GM18861 (cell line): ENCODE measurements at regions not wholly inside any gene's neighbourhood (a gene's known extent, or its start where the extent isn't known, plus 50 kb on each side); places are given as distances from the start of the nearest gene placed in this dataset.
"Not testable (repeated sequence)": the region's sequence is repeated elsewhere in the genome, so short reads cannot be mapped to it uniquely, and the experiment has no call there.

Experiments used
- ATAC-seq: cut with Tn5 transposase; IDR thresholded peaks from one replicate; pipeline ENCODE4 v1.9.1; 2021; ENCODE audit not compliant: unreplicated experiment

DNA sequence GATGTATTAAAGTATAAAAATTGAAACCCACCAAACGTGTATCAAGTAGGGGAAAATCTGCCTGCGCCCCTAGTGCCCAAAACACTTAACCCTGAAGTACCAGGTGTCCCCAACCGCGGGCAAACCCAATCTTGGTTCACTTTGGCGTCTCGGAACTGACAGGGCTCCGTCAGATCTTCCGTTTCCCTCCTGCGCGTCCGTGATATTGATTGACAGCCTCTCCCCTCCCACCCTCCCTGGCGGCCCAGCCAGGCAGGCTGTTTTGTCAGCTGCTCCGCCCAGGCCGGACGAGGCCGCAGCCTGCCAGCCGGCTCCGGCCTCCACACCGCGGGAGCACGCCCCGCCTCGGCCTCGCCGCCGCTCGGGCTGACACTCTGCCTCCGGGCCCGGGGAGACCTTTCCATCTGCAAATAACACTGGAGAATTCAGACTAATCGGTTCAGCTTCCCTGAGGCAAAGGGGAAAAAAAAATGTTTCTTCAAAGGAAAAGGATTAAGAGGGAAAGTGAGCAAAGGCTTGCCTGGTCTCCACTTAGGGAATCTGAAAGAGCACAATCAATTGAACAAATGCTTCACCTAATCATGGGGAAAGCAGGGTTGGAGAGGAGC lies 234.9 kb upstream of the MCHR2 start:
- ATAC-seq: peak; percentile 98

DNA sequence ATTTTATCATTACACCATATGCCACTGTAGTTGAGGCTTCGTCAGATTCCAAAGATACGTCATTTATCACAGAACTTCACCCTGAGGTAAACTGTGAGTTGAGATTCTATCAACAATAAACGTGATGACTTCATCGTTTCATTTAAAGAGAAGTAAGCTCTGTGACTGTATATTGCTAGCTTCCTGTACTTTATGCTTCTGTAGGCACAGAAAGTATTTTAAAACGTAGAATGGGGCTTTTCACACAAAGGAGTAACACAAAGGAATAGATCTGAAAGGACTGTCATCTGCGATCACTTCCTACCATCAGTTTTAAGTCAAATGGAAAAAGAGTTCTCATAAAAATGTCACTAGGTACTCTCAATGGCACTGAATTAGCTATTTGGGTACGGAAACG lies 234.4 kb upstream of the MCHR2 start:
- peak; percentile 10 for ATAC-seq

DNA sequence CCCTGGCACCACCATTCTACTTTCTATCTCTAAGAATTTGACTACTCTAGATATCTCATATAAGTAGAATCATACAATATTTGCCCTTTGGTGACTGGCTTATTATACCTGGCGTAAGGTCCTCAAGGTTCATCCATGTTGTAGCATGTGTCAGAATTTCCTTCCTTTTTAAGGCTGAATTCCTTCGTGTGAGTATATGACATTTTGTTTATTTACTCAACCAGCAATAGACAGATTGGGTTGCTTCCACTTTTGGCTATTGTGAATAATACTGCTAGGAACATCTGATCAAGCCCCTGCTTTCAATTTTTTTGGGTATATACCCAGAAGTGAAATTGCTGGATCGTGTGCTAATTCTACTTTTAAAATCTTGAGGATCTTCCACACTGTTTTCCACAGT lies 232.8 kb upstream of the MCHR2 start:
- ATAC-seq: no peak

DNA sequence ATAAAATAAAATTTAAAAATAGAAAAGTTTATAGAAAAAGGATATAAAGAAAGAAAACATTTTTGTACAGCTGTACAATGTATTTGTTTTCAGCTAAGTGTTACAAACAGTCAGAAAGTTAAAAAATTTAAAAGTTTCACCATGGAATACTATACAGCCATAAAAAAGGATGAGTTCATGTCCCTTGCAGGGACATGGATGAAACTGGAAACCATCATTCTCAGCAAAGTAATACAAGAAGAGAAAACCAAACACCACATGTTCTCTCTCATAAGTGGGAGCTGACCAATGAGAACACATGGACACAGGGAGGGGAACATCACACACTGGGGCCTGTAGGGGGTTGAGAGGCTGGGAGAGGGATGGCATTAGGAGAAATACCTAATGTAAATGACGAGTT lies 229.9 kb upstream of the MCHR2 start:
- not testable (repeated sequence) for ATAC-seq

DNA sequence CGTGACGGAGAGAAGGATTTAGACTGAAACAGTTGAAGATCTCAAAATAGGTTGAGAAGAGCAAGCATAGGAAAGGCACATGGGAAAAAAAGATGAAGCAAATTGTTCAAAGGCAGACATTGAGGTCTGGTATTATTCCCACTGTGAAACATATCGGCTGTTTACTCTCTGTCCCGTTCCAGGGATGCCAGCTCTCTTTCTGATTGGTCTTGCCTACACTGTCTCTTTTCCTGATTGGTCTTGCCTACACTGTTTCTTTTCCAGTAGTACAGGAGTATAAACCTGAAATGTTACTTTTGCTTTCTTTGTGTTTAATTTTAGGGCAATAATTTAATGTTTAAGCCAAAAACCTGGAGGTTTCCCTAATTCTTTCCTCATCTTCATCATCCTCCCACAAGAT lies 226.5 kb upstream of the MCHR2 start:
- ATAC-seq: no peak

DNA sequence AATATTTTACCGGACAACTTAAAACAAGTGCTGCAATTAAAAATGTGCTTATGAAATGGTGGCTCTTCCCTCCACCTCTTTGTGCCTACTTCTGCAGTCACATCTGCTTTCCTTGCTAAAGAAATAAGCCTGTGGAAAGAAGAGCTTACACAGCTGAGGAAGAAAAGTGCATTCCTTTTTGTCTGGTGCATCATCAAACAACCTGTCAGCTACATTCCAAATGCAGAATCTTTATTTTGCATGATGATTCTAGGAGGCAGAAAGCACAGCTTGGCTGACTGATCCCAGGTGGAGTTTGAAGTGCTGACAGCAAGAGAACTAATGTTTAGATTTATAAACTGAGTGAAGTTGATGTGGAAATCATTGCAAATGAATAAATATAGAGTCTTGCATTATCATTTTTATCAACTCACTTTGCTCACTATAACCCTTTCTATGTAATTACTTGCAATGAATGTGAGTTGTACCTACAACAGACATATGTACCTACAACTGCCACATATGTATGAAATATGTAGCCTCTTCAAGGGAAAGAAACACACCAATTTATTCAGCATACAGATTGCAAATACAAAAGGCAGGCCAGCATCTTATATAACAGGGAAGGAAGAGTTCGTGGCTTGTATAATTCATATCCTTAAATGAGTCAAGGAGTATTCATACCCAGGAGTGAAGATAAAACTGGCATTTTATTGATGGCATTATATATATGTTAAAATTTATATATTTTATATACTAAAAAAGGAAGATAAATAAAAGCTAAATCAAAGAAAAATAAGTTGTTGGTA lies 223.4 kb upstream of the MCHR2 start:
- no peak for ATAC-seq

DNA sequence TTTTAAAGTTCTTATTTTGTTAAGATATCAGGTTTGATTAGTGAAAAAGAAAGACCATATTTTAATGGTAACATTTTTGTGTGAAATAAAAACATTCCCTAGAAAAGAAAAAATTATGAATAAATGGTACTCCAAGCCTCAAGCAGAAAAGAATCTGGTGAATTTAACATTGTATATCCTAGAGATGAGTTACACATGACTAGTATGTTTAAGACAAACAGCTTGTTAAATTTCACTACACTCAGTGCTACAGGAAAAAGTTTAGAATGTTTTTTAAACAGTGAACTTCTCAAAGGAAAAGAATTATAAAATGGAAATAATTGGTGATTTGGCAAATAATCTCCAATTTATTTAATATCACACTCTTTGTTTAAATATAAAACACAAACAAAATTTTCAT lies 222.7 kb upstream of the MCHR2 start:
- ATAC-seq: no peak

DNA sequence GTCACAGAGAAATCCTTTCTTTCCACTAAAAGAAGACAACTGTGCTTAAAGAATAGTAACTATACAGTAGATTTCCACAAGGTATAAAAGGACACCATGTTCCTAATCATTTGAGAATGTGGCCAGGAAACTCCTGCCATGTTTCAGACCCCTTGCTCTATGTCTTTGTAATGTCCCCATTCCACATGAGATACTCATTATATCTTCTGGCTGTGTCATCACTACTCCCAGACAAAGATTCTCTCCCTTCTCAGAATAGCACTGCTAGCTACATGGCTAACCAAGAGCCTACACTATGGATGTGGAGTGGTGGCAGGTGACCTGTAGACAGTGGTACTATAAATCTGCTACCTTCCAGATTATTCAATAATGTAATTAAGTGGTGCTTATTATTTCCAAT lies 218.1 kb upstream of the MCHR2 start:
- no peak for ATAC-seq

DNA sequence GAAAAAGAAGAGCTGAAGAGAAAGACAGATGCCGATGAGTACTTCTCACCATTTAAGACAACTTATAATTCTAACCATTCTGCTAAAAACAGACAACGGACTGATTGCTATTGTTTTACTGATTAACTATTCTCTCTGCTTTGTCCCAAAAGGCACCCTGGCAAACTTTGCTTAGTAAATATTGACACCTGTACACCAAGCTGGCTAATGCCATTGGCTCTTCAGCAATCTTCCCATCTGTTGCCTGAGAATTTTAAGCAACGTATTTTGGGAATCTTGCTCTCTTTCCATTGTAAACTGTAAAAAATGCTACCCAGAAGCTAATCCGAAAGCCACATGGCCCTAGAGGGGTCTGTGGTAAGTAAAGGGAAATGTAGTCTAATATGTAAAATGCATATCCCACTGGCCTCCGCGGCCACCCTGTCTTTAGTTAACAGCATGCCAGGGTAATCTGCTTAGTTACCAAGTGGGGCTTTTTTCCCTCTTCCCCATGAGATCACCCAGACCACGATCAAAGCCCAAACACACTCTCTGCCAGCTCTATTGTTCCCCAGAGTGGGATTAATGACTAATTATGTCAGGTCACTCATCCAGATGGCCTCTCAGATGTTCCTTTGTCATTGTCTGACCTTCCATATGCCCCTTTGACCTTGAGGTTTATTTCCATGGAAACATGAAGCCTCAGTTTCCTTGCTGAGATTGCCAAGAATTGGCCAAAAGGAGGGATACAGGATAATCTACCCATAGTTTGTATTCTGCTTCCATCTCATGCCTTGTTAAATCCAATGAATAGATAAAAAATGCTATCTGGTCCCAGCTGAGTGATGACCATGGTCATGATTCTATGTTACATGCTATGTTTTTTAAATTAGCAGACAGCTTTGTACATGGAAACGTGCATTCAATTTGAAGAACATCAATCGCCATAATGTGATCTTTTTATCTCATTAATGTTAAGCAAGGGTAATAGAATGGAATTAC lies 216.4 kb upstream of the MCHR2 start:
- ATAC-seq: no peak

DNA sequence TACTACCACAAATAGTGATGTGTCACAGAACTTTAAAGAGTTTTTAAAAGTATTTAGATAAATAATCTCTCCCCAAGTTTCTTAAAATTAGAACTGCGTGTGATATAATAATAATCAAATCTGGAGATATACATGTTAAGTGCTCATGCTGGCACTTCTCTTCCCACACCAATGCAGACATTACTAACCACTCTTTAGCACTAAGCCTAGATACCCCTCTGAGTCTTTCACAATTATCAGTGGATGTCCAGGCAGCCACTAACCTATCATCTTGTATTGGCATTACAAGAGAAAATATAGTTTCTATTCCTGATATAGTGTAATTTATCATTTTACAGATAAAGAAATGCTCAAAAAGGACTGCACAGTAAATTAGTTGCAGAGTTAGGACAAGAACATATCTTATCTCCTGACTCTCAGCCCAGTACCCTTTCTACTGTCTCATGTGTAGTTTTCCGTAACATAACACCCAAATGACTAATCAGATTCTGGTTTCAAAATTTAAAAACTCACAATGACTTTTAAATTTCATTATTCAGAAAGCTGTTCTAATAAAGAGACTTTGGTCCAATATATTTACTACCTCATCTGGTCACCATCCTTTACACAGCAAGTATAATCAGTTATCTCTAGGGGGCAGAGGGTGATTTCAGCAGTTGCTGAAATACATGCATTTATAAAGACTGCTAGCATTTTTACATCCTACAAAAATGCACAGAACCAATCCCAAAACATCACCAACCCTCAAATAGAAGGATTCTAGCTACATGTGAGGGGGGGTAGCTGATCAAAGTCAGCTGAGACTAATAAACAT lies 215.5 kb upstream of the MCHR2 start:
- no peak for ATAC-seq

DNA sequence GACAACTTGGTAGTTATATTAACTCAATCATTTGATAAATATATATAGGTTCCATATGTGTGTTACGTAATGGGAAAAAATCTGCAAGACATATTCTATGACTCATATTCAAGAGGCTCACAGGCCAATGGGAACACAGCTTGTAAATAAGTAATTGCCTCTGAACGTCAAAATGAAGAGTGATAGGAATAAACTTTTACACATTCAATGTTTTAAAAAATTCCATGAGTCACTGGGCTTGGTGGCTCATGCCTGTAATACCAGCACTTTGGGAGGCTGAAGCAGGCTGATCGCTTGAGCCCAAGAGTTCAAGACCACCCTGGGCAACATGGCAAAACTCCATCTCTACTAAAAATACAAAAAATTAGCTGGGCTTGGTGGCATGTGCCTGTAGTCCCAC lies 209.4 kb upstream of the MCHR2 start:
- ATAC-seq: no peak

DNA sequence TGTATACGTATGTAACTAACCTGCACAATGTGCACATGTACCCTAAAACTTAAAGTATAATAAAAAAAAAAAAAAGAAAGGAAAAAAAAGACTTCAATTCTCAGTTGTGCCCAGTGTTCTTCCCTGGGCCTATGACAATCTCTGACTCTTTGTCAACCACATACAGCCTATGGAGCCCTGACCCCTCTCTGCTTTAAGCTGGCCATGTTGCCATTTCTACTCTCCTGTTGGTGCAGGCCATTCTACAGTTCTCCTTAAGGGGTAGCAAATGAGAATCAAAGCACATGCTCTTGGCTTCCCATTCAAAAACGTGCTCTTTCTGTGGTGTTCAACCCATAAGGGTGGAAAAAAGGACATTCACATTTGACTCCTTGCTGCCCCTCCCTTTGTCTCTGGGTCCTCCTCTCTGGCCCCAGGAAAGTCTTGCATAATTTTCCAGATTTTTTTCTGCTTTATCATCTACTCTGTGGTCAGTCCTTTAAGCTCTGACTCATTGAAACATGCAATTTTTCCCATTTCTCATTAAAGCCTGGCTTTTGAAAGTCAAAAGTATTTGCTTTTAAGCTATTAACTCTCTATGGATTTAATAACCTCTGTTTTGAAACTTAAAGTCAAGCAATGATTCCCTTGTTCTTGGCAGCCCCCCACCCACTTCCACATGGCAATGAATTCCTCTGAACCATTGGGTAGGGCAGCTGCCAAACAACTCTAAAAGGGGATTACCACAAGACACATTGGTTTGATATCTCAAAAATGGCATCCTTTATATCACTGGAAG lies 208.6 kb upstream of the MCHR2 start:
- ATAC-seq: no peak

DNA sequence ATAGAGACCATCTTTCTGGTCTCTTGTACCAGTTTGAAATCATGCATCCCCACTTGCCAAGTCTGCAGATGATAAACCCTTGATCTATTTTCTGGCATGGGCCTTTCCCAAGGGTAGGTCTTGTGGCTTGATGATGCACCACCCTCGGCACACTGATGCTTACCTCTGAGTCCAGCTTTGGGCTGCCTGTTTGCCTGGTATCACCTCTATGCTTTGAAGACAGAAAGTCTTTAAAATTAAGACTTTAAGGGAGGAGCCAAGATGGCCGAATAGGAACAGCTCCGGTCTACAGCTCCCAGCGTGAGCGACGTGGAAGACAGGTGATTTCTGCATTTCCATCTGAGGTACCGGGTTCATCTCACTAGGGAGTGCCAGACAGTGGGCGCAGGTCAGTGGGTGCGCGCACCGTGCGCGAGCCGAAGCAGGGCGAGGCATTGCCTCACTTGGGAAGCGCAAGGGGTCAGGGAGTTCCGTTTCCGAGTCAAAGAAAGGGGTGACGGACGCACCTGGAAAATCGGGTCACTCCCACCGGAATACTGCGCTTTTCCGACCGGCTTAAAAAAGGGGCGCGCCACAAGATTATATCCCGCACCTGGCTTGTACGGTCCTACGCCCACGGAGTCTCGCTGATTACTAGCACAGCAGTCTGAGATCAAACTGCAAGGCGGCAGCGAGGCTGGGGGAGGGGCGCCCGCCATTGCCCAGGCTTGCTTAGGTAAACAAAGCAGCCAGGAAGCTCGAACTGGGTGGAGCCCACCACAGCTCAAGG lies 202.4 kb upstream of the MCHR2 start:
- ATAC-seq: not testable (repeated sequence)

DNA sequence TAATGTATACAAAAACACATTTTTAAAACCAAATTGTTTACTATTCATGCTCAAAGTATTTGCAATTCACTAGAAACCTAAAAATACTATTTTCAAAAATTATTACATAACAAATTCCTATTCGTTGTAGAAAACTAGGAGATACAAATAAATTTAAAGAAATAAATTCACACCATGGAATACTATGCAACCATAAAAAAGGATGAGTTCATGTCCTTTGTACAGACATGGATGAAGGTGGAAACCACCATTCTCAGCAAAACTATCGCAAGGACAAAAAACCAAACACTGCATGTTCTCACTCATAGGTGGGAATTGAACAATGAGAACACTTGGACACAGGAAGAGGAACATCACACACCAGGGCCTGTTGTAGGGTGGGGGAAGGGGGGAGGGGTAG lies 201.2 kb upstream of the MCHR2 start:
- not testable (repeated sequence) for ATAC-seq

DNA sequence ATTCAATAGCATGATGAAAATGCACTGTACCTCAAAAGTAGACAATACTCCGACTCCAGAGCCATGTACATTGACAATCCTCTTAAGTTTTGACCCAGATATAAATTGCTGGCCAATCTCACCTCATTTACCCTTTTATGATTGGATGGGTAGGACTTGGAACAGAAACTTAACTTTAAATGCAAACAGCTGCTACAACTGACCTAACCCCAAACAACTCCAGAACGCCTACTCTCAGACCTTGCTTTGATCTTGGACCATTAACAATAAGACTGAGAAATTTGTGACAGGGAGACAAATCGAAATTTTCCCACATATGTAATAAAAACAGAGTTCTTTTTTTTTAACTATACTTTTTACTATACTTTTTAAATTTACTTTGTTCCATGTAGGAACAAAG lies 200.5 kb upstream of the MCHR2 start:
- no peak for ATAC-seq

DNA sequence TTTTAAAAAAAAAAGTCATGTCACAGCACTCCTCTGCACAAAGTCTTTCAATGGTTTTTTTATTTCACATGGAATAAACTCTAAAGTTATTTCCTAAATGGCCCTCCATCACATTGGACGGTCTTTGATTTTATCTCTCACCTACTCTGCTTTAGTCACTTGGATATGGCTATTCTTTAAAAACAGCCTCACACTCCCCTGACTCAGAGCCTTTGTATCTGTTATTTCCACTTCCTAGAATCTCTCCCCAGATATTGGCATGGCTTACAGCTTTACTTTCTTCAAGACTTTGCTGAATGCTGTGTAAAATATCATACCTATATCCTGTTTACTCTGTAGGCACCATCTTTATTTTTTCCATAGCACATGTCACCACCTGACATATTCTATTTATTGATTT lies 194.7 kb upstream of the MCHR2 start:
- ATAC-seq: no peak

DNA sequence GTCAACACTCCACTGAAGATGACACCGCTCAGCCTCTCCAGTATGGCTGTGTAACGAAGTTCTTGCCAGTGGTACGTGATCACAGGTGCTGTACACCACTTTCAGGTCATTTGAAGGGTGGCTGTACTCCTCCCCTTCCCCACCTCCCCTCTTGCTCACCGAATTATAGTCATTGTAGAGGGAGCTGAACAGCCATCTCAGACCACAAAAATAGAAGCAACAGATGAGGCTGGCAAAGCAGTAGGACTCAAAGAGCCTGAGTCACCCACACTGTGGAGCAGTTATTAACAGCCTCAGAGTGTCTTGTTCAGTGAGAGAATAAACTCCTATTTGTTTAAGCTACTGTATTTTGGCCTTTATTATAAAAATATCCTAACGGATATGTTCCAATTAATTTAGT lies 192.5 kb upstream of the MCHR2 start:
- ATAC-seq: no peak

DNA sequence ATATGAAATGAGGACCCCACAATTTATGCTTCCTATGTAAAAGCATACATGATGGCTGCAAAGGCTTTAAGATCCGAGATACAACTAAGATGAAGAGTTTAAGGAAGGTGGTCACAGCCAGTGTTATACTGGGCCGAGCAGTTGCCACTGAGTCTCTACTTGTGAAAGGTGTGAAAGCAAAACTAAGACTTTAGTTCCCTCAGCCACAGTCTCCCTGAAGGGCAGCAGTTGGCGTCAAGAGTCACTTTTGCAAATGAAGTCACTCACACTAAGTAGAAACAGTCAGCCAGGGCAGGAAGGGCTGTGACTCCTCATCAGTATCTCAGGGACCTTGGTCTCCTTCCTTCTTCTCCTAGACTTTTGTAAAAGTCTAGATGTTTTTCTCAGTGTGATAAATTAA lies 191.6 kb upstream of the MCHR2 start:
- peak; percentile 45 for ATAC-seq

DNA sequence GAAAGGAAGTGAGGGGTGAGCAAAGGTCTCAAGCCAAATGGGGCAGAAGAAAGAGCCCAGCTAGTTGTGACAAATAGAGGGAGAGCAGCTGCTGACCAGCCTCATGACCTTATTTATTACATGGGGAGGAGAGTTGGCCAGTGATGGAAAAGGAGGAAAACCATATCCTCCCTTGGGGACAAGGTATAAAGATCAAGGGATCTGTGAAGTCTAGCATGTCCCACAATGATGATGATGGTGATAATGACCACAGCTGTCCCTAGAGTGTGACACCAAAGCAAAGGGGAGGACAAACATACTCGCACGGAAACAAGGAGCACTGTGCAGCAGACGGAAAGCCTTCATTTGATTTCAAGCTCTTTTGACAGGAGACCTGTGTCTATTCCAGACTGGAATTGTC lies 190.4 kb upstream of the MCHR2 start:
- ATAC-seq: no peak
